ENCODE measurements at regions not wholly inside any gene's neighbourhood (a gene's known extent, or its start where the extent isn't known, plus 50 kb on each side); places are given as distances from the start of the nearest gene placed in this dataset.
"Not testable (repeated sequence)": the region's sequence is repeated elsewhere in the genome, so short reads cannot be mapped to it uniquely, and the experiment has no call there.

GRCh38 chrX:113800955-113801354 is 782.9 kb upstream of the HTR2C start:
- intact Hi-C loops (cut with DNase I) = no loop called here
- TF ChIP-seq CTCF (IDR thresholded peaks at IDR 0.05) (no peak), POLR2A (IDR thresholded peaks at IDR 0.05) (no peak)

DNA sequence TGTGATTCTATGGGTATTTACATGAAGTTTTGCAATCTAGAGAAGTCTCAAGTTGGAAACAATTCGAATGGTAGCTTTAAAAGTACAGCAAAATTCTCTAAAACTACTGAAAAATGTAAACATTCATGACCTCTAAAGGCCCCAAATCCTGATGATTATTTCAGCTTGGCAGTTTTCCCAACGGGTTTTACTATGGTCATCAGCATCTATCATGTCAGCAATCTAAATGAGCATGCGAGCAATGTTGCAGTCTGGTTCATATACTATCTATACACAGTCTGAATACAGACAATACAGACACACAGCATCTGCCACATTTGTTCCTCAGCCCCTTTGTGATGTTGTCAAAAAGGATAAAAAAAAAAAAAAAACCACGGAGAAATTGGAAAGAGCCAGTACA is 790.3 kb upstream of the HTR2C start:
- TF ChIP-seq POLR2A (IDR thresholded peaks at IDR 0.05) = no peak
- no peak for TF ChIP-seq CTCF (IDR thresholded peaks at IDR 0.05)
- Histone ChIP-seq H3K27me3 (no peaks in the 10 kb centered on the region), H3K27ac (no peak overlapping the region), H3K9me3 (no peaks in the 10 kb centered on the region), H3K4me3 (no peak overlapping the region), H3K4me1 (no peaks in the 10 kb centered on the region), H3K36me3 (no peaks in the 10 kb centered on the region)
- 32 to 36% methylated on average over 4 of the region's 4 CpGs for WGBS, 2 donors
- DNase-seq = no peak
- intact Hi-C loops (cut with DNase I) = no loop called here

More at GRCh38 chrX:113800955-113801354, 782.9 kb upstream of the HTR2C start:
- no peaks in the 10 kb centered on the region for H3K9me3 ChIP-seq
- H3K27me3 ChIP-seq = no peaks in the 10 kb centered on the region
- no peak overlapping the region for H3K4me3 ChIP-seq
- no peak for DNase-seq
- H3K36me3 ChIP-seq = no peaks in the 10 kb centered on the region
- H3K27ac ChIP-seq = no peak overlapping the region
- no peaks in the 10 kb centered on the region for H3K4me1 ChIP-seq

DNA sequence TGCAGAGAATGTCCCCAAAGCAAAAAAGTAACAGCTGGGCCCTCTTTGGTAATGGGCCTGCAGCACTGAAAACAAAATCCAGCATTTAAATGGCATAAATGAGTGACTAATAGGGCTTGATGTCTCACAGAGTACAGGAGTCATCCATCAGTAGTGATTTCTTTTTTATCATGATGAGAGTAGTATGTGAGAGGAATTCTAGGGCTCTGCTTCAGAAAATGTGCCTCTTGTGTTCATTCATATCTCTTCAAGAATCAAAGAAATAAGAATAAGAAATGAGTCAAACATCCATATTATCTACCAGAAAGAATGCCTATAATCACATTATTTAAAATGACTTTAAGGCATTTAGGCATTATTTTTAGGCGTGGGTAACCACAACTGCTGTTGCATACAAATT is 792.9 kb upstream of the HTR2C start:
- no peak for DNase-seq
- Histone ChIP-seq H3K27me3 (no peaks in the 10 kb centered on the region), H3K9me3 (no peaks in the 10 kb centered on the region), H3K36me3 (no peaks in the 10 kb centered on the region), H3K4me1 (no peaks in the 10 kb centered on the region), H3K27ac (no peak overlapping the region), H3K4me3 (no peak overlapping the region)
- no peak for TF ChIP-seq CTCF (IDR thresholded peaks at IDR 0.05)
- TF ChIP-seq POLR2A (IDR thresholded peaks at IDR 0.05) = no peak
- WGBS, 2 donors = 35 to 55% methylated on average over 1 of the region's 1 CpG
- intact Hi-C loops (cut with DNase I) = no loop called here

GRCh38 chrX:113784754-113785153 is 799.1 kb upstream of the HTR2C start:
- H3K4me1 ChIP-seq; intact Hi-C loops (cut with DNase I); H3K27ac ChIP-seq; H3K27me3 ChIP-seq; DNase-seq; H3K36me3 ChIP-seq; H3K9me3 ChIP-seq; H3K4me3 ChIP-seq: not testable (repeated sequence)
- WGBS, 2 donors = 61% methylated on average over 5 to 6 of the region's 6 CpGs

DNA sequence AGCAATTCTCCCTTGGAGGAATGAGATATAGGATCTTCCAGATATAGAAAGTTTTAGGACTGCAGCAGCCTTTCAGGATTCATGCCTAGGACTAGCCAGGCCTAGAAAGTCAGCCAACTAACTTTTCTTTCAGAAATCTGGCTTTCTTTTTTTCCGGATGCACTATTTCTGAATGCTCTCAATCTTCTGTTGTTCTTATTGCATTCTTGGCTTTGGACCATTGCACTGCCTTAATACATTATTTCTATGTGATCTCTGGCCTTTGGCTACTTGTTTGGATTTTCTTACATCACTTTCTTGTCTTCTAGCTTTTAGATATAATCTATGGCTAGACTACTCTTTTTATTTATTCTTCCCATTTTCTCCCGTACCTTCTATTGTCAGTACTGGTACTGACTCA is 813.1 kb upstream of the HTR2C start:
- no peak overlapping the region for H3K27ac ChIP-seq
- H3K36me3 ChIP-seq = no peaks in the 10 kb centered on the region
- H3K9me3 ChIP-seq = no peaks in the 10 kb centered on the region
- no peak overlapping the region for H3K4me3 ChIP-seq
- H3K27me3 ChIP-seq = no peaks in the 10 kb centered on the region
- TF ChIP-seq POLR2A (IDR thresholded peaks at IDR 0.05) = no peak
- TF ChIP-seq CTCF (IDR thresholded peaks at IDR 0.05) = no peak
- DNase-seq = no peak
- H3K4me1 ChIP-seq = no peaks in the 10 kb centered on the region
- WGBS, 2 donors = 20 to 31% methylated on average over 1 to 2 of the region's 2 CpGs
- intact Hi-C loops (cut with DNase I) = no loop called here

DNA sequence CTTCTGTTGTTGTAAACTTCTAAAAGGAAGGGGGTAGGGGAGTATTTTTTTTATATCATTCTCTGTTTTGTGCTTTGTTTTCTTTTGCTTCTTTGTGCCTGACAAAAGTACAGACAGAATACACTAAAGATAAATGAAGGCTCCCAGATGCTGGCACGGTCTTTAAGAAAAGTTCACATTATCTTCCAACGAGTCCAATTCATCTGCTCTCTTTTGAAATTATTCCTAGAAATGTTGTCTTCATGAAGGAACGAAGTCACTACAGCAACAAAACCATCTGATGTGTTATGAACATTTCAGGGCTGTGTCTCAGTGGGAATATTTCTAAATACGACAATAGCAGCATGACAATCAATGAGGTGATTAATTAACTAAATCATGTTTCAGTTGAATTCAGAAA is 813.8 kb upstream of the HTR2C start:
- DNase-seq = no peak
- intact Hi-C loops (cut with DNase I) = no loop called here
- Histone ChIP-seq H3K4me3 (no peak overlapping the region), H3K36me3 (no peaks in the 10 kb centered on the region), H3K4me1 (no peaks in the 10 kb centered on the region), H3K9me3 (no peaks in the 10 kb centered on the region), H3K27ac (no peak overlapping the region), H3K27me3 (no peaks in the 10 kb centered on the region)
- no peak for TF ChIP-seq CTCF (IDR thresholded peaks at IDR 0.05)
- 41 to 48% methylated on average over 4 of the region's 4 CpGs for WGBS, 2 donors

All from esophagus squamous epithelium (tissue), 5 donors.